Epithelial cell of prostate (primary cell): ENCODE measurements at regions not wholly inside any gene's neighbourhood (a gene's known extent, or its start where the extent isn't known, plus 50 kb on each side); places are given as distances from the start of the nearest gene placed in this dataset.

Experiments
- DNase-seq: peaks from one replicate; pipeline ENCODE4 v3.0.0-alpha.2; 2011; ENCODE audit warnings: low read depth, low spot score
- H3K27ac ChIP-seq: fragments of 450-650 bp; 2 replicates; pipeline ENCODE4 v1.5.1; 2017; ENCODE audit warnings: mild to moderate bottlenecking

DNA sequence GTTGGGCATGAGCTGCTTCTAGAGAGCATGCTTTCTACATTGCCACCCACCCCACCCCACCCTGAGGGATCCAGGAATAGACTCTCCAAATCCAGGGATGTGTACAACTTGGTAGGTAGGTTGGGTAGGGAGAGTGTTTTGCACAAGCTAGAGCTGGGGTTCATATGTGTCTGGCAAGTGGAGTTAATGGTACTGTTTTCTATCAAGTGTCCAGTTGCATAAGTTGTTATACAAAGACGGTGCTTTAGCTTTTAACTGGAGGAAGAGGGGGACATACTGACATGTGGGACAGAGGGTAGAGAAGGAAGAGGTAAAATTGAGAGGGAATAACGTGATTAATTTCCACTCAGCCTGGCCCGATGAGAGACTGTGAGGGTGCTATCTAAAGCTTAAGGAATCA, 51.0 kb upstream of the TNC start:
- no peak for DNase-seq
- H3K27ac ChIP-seq, result no peak overlapping the region

GRCh38 chr9:115170358-115171073, 52.6 kb upstream of the TNC start:
- no peak for DNase-seq
- peak overlapping the region; percentile 16 for H3K27ac ChIP-seq

- H3K27ac ChIP-seq, result no peak overlapping the region
- no peak for DNase-seq
Observed at GRCh38 chr9:115171921-115172388, 54.0 kb upstream of the TNC start.

GRCh38 chr9:115182264-115182663, 64.3 kb upstream of the TNC start:
- DNase-seq, result no peak

DNA sequence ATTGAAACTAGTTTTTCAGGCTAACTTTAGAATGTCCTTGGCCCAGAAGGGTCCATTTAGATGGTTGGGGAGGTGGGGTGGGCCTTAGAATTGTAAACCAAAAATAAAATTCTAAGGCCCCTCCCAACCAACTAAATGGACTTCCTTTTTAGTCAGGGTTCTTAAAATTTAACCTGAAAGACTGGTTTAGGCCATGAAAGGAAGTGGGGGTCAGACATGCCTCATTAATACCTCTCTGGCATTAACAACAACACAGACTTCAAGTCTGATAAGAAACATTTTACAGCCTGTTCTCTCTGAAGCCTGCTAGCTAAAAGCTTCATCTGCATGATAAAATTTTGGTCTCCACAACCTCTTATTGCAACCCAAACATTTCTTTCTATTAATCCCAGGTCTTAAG, 65.5 kb upstream of the TNC start:
- H3K27ac ChIP-seq, result no peak overlapping the region
- DNase-seq, result no peak

More at GRCh38 chr9:115182264-115182663, 64.3 kb upstream of the TNC start:
- H3K27ac ChIP-seq, result no peak overlapping the region

DNA sequence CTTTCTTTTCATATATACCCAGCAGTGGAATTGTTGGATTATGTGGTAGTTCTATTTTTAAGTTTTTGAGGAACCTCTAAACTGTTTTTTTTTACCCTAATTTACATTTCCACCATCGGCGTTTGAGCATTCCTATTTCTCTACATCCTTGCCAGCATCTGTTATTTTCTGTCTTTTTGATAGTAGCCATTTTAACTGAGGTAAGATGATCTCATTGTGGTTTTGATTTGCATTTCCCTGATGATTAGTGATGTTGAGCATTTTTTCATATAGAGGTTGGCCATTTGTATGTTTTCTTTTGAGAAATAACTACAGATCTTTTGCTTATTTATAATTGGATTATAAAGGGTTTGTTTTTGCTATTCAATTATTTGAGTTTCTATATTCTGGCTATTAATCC, 71.7 kb upstream of the TNC start:
- no peak overlapping the region for H3K27ac ChIP-seq
- no peak for DNase-seq

DNA sequence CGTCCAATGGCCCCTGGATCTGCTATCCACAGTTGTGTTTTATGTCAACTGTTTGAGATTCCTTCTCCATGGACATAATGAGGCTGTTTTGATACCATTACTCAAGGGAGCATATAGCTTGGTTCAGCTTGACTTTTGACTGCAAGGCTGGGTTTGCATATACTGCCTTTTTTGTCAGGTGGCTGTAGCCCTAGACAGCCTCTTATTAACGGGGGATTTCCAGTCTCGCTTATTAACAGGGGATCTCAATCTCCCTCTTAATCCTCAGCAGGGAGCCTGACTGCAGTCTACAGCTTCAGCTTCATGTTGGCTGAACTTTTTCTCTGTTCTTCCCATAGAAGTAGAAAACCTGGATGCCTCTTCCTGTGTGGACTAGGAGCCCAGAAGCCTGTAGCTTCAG, 73.7 kb upstream of the TNC start:
- no peak overlapping the region for H3K27ac ChIP-seq
- no peak for DNase-seq

DNA sequence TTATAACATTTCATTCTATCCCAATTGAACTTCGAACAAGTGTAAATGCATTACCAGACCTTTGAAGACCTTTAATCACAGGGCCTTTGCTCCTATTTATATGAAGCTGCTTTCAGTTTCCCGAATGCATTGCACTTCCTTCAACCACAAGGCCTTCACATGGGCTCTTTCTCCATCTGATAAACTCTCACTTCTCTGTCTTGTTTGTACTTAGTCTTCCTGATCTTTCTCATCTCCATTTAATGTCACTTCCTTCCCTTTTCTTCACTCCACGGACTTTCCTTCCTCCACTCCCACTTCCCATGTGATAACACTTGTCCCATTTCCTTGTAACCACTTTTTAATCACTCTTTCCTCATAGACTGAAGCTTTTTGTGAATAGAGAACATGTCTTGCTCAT, 74.3 kb upstream of the TNC start:
- DNase-seq, result no peak
- no peak overlapping the region for H3K27ac ChIP-seq

GRCh38 chr9:115192835-115193525, 75.0 kb upstream of the TNC start:
- H3K27ac ChIP-seq, result no peak overlapping the region
- DNase-seq, result no peak

GRCh38 chr9:115193777-115194176, 75.8 kb upstream of the TNC start:
- no peak overlapping the region for H3K27ac ChIP-seq
- no peak for DNase-seq

DNA sequence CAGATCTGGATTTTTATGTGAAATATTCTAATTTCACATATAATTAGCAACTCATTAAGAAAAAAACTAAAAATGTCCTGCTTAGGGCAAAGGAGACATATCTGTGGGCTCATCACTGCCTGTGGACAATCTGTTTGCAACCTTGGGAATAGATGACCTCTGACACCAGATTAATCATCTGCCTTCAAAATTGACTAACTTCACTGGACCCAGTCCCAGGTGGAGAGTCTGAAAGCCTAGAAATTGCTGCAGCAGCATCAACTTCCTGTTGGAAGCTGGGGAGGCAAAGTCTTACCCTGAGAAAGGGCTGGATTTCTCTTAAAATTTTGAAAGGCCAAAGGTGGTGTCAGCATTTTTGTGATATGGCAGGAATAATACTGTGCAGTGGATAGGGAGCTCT, 76.3 kb upstream of the TNC start:
- no peak overlapping the region for H3K27ac ChIP-seq

DNA sequence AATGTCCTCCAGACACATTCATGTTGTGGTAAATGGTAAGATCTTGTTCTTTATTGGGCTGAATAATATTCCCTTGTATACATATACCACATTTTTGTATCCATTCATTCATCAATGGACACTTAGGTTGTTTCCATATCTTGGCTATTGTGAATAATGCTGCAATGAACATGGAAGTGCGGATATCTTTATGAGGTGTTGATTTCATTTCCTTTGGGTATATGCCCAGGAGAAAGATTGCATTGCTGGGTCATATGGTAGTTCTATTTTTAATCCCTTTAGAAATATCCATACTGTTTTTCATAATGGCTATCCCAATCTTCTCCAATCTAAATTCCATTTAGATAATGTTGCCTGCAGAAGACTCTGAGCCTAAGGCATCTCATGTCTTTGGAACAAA, 78.0 kb upstream of the TNC start:
- no peak for DNase-seq
- H3K27ac ChIP-seq, result no peak overlapping the region

More for the DNA sequence above, 76.3 kb upstream of the TNC start:
- DNase-seq, result no peak

GRCh38 chr9:115196919-115197318, 79.0 kb upstream of the TNC start:
- no peak overlapping the region for H3K27ac ChIP-seq
- no peak for DNase-seq

- no peak overlapping the region for H3K27ac ChIP-seq
- no peak for DNase-seq
Observed at GRCh38 chr9:115198001-115198400, 80.0 kb upstream of the TNC start.

GRCh38 chr9:115200711-115201505, 83.0 kb upstream of the TNC start:
- peak overlapping the region; percentile 3 for H3K27ac ChIP-seq
- DNase-seq, result no peak

DNA sequence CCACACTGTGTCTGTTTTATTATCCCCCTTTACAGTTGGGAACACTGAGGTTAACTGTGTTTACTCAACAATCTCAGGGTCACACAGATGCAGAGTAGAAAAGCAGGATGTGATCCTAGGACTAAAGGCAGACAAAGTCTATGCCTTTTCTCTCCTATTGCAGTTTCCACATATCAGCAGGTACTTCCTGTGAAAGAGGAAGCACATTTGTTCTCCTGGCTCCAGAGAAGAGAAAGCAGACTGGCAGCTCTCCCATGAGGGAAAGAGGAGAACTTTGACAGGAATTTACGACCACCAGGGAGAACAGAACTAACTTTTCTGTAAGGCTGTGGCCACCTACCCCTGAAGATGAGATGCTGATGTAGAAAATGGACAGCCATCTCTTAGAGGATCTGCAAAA, 84.2 kb upstream of the TNC start:
- H3K27ac ChIP-seq, result no peak overlapping the region
- DNase-seq, result no peak

DNA sequence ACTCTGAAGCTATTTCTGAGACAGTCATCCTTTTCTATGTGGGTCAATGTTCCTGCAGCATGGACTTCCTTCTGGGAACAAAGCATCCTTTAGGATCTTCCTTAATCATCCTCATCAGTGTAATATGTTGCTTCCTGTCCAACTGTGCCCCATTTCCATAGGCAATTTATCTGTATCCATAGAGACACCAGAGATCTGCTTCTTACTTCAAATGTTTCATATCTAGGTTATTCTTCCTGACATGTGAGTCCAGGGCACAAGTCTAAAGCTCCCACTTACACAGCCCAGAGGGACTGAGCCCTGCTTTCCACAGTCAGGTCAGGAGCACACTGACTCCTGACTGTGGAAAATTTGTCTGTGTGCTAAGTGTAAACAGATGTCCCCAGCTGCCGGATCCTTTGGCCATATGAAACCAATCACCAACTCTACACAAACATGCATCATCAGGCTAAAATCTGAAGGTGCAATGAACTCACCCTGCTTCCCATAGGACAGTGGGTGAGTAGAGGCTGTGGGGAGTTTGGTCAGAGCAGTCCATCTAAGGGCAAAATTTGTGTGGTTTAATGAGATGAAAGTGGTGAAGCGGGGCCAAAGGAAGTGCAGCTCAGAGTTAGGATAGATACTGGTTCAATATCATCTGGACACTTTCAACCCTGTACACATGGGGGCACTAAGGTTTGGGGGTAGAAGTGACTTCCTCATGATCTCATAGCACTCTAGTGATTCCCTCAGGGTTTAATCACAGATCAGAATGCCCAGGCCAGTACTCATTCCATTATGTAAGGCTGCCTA, 85.2 kb upstream of the TNC start:
- no peak overlapping the region for H3K27ac ChIP-seq
- DNase-seq, result no peak

DNA sequence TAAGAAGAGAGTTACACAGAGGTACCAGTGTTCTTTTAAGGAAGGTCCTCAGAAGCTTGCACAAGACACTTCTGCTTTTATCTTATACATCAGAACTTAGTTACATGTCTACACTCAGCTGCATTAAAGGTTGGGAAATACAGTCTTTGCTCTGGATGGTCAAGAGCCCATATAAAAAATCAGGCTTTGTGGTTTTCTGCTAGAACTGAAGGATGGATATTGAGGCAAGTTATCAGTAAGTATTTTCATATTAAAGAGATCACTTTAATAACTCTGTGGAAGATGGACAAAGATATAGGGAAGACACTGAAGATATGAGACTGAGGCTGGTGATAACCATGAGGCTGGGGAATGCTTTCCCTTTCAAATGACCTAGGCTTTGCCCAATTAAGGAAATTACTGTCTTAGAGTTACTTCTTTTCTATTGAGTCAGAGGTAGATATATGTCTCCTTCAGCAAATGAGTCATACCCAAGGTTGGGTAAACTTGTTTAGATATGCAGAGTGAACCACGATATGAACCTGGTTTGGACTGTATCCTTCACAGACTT, 87.0 kb upstream of the TNC start:
- peak overlapping the region; percentile 55 for H3K27ac ChIP-seq
- DNase-seq, result peak; percentile 68

- DNase-seq, result no peak
Observed at GRCh38 chr9:115207003-115207836, 89.3 kb upstream of the TNC start.

More at GRCh38 chr9:115207003-115207836, 89.3 kb upstream of the TNC start:
- H3K27ac ChIP-seq, result peak overlapping the region; percentile 16
